ENCODE measurements at regions not wholly inside any gene's neighbourhood (a gene's known extent, or its start where the extent isn't known, plus 50 kb on each side); places are given as distances from the start of the nearest gene placed in this dataset.

DNA sequence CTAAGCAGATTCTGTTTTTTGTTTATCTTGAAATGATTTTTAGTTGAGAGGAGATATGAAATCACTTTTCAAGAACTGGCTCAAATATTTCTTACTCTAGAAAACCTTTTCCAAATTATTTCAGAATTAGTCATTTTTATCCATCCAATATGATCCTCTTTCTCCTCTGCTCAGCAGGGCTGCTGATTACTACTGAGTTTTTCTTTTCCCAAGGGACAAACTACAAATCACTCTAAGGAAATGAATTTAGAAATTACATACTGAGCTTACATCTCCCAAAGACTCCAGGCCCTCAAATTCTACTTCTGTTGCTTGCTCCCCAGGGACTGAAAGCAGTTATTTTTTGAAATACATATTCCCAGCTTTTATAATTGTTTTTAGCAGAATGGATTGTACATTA lies 87.4 kb upstream of the UFM1 start:
- Histone ChIP-seq H3K27ac (no peak overlapping the region), H3K4me3 (no peak overlapping the region), H3K27me3 (no peaks in the 10 kb centered on the region), H3K79me2 (no peaks in the 10 kb centered on the region), H3K9me3 (ENCODE audit: low read depth) (no peaks in the 10 kb centered on the region), H3K9me2 (replicated peaks; ENCODE audit: insufficient read depth) (no peaks in the 10 kb centered on the region), H3K36me3 (replicated peaks; ENCODE audit: insufficient read depth, low read depth) (no peaks in the 10 kb centered on the region), H2AFZ (no peak overlapping the region), H3K4me1 (ENCODE audit: insufficient read depth) (no peaks in the 10 kb centered on the region), H3K4me2 (no peak overlapping the region), H4K20me1 (ENCODE audit: insufficient read depth, poor library complexity, severe bottlenecking) (no peaks in the 10 kb centered on the region)
- TF ChIP-seq, protein P1, sequence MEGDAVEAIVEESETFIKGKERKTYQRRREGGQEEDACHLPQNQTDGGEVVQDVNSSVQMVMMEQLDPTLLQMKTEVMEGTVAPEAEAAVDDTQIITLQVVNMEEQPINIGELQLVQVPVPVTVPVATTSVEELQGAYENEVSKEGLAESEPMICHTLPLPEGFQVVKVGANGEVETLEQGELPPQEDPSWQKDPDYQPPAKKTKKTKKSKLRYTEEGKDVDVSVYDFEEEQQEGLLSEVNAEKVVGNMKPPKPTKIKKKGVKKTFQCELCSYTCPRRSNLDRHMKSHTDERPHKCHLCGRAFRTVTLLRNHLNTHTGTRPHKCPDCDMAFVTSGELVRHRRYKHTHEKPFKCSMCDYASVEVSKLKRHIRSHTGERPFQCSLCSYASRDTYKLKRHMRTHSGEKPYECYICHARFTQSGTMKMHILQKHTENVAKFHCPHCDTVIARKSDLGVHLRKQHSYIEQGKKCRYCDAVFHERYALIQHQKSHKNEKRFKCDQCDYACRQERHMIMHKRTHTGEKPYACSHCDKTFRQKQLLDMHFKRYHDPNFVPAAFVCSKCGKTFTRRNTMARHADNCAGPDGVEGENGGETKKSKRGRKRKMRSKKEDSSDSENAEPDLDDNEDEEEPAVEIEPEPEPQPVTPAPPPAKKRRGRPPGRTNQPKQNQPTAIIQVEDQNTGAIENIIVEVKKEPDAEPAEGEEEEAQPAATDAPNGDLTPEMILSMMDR (IDR thresholded peaks at IDR 0.05; ENCODE audit: poor library complexity) = no peak
- TF ChIP-seq EZH2phosphoT487 (IDR thresholded peaks at IDR 0.05; ENCODE audit: low read depth, severe bottlenecking, unreplicated experiment) (no peak), EZH2 (IDR thresholded peaks at IDR 0.05; ENCODE audit: borderline replicate concordance) (no peak)
- DNase-seq (ENCODE audit: low spot score) = no peak

DNA sequence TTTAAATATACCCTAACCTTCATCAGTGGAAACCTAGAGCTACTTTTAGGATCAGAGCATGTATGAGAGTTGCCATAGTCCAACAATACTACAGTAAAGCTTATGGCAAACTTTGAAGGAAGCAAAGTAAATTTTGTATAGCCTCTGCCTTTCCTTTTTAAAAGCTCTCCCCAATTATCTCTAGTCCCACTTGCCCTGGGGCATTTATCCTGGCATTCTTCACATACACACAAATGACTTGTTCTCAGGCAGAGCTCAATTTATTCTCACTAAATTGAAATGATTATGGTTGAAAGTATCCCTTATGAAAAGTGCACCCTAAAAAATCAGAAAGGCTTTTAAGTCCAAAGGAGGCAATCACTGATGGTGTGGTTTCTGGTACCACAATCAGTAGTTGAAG lies 94.1 kb upstream of the UFM1 start:
- no peaks in the 10 kb centered on the region for H3K79me2 ChIP-seq
- no peaks in the 10 kb centered on the region for H3K9me3 ChIP-seq (ENCODE audit: low read depth)
- TF ChIP-seq EZH2 (IDR thresholded peaks at IDR 0.05; ENCODE audit: borderline replicate concordance) (no peak), EZH2phosphoT487 (IDR thresholded peaks at IDR 0.05; ENCODE audit: low read depth, severe bottlenecking, unreplicated experiment) (no peak)
- TF ChIP-seq, protein P1 (IDR thresholded peaks at IDR 0.05; ENCODE audit: poor library complexity) = no peak
- no peaks in the 10 kb centered on the region for H3K36me3 ChIP-seq (replicated peaks; ENCODE audit: insufficient read depth, low read depth)
- H3K4me2 ChIP-seq = no peak overlapping the region
- DNase-seq (ENCODE audit: low spot score) = no peak
- H3K27me3 ChIP-seq = no peaks in the 10 kb centered on the region
- no peak overlapping the region for H2AFZ ChIP-seq
- H4K20me1 ChIP-seq (ENCODE audit: insufficient read depth, poor library complexity, severe bottlenecking) = no peaks in the 10 kb centered on the region
- H3K9me2 ChIP-seq (replicated peaks; ENCODE audit: insufficient read depth) = no peaks in the 10 kb centered on the region
- H3K4me3 ChIP-seq = no peak overlapping the region
- H3K4me1 ChIP-seq (ENCODE audit: insufficient read depth) = no peaks in the 10 kb centered on the region
- H3K27ac ChIP-seq = no peak overlapping the region

DNA sequence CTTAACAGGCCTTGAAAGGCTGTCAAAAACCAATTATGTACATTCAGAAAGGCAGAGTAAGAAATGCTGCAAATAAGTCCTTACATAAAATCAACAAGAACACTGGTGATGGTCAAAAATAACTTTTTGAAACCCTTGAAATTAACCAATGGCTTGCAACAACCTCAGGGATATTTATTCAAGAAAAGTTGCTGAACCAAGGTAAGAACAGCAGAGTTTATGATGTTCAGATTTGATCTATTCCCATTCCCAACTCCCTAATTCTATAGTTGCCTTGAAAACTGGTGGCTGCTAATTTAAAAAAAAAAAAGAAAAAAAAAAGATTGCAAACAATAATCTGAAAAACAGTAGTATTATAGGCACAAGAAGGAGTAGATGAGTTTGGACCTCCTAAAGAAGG lies 109.8 kb upstream of the UFM1 start:
- Histone ChIP-seq H2AFZ (no peak overlapping the region), H3K4me2 (no peak overlapping the region), H3K9me2 (replicated peaks; ENCODE audit: insufficient read depth) (no peaks in the 10 kb centered on the region), H4K20me1 (ENCODE audit: insufficient read depth, poor library complexity, severe bottlenecking) (no peaks in the 10 kb centered on the region), H3K9me3 (ENCODE audit: low read depth) (no peaks in the 10 kb centered on the region), H3K36me3 (replicated peaks; ENCODE audit: insufficient read depth, low read depth) (no peaks in the 10 kb centered on the region), H3K27me3 (no peaks in the 10 kb centered on the region), H3K27ac (no peak overlapping the region), H3K4me3 (no peak overlapping the region), H3K79me2 (no peaks in the 10 kb centered on the region), H3K4me1 (ENCODE audit: insufficient read depth) (no peaks in the 10 kb centered on the region)
- no peak for DNase-seq (ENCODE audit: low spot score)
- TF ChIP-seq EZH2 (IDR thresholded peaks at IDR 0.05; ENCODE audit: borderline replicate concordance) (no peak), EZH2phosphoT487 (IDR thresholded peaks at IDR 0.05; ENCODE audit: low read depth, severe bottlenecking, unreplicated experiment) (no peak)
- TF ChIP-seq, protein P1 (IDR thresholded peaks at IDR 0.05; ENCODE audit: poor library complexity) = no peak

DNA sequence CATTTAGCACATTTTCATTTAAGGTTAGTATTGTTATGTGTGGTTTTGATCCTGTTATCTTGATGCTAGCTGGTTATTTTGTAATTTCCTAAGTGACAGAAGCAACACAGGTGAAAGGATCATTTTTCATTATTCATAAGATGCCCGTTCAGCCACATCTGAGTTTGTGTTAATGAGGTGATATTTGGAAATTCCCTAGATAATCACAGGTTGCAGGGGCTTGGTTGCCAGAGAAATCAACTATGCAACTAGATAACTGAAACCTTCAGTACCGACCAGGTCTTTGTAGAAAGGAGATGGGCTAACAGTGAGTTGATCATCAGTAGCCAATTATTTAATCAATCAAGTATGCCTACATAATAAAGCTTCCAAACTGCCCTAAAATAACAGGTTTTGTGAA lies 121.3 kb upstream of the UFM1 start:
- Histone ChIP-seq H3K9me2 (replicated peaks; ENCODE audit: insufficient read depth) (no peaks in the 10 kb centered on the region), H3K27ac (no peak overlapping the region), H3K36me3 (replicated peaks; ENCODE audit: insufficient read depth, low read depth) (no peaks in the 10 kb centered on the region), H3K79me2 (no peaks in the 10 kb centered on the region), H4K20me1 (ENCODE audit: insufficient read depth, poor library complexity, severe bottlenecking) (no peaks in the 10 kb centered on the region), H2AFZ (no peak overlapping the region), H3K4me1 (ENCODE audit: insufficient read depth) (no peaks in the 10 kb centered on the region), H3K27me3 (no peaks in the 10 kb centered on the region), H3K9me3 (ENCODE audit: low read depth) (no peaks in the 10 kb centered on the region), H3K4me3 (no peak overlapping the region), H3K4me2 (no peak overlapping the region)
- no peak for TF ChIP-seq EZH2 (IDR thresholded peaks at IDR 0.05; ENCODE audit: borderline replicate concordance)
- TF ChIP-seq, protein P1 (IDR thresholded peaks at IDR 0.05; ENCODE audit: poor library complexity) = no peak
- TF ChIP-seq EZH2phosphoT487 (IDR thresholded peaks at IDR 0.05; ENCODE audit: low read depth, severe bottlenecking, unreplicated experiment) = no peak
- no peak for DNase-seq (ENCODE audit: low spot score)
- 37% methylated on average over 2 of the region's 2 CpGs for WGBS (ENCODE audit: low lambda C conversion rate, missing lambda C conversion rate)
